ENCODE measurements at regions not wholly inside any gene's neighbourhood (a gene's known extent, or its start where the extent isn't known, plus 50 kb on each side); places are given as distances from the start of the nearest gene placed in this dataset.

DNA sequence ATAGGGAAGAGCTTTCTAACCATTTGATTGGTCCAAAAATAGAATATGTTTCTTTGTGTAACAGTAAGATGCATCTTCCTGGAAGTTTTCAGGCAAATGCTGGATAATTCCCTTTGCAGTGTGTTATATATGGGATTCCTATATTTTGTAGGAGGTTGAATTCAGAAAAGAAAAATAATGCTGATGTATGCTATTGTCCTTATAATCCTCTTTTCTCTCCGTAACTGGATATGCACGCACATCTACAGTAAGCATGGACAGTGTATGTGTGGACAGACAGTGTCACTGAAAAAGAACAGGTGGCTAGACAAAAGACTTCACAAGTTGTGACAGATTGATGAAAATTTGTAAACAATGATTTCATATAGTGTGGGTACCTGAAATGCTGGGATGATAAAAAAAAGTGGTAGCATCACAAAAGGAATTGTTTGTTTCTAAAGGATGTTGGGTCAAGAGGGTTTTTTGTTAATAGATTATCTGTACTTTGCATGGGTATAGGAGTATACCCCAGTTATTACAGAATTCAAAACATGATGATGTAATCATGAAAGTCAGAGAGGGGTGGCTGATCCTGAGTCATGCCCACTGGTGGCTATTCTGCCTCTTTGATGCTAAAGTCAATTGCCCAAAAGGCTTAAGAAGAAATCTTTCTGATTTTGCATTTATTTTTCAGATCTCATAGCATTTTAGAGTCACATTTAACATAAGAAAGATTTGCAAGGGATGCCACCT lies 160.7 kb upstream of the TMTC1 start:
- no peaks in the 10 kb centered on the region for H3K27me3 ChIP-seq (ENCODE audit: control insufficient read depth, insufficient read depth, low read length)
- no peaks in the 10 kb centered on the region for H3K36me3 ChIP-seq (replicated peaks; ENCODE audit: control insufficient read depth, insufficient read depth, low read length)
- no peak overlapping the region for H3K4me3 ChIP-seq (ENCODE audit: insufficient read depth, low read depth, low read length)
- no peak for DNase-seq

DNA sequence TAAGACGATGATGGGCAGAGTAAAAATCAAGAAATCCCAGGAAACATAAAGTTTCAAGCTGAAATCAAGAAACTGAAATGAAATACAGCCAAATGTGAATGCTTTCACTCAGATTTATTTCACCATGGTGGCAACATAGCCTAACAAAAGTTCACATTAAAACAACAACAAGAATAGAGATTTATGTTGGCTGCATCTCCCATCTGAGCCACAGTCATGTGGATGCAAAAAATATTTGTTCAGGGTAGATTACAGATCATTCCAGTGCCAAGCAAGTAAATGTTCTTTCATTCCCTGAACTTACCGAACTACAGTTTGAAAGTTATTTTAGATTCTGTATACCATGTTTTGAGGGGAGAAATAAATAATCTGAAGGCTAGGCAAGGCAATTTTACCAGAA lies 159.9 kb upstream of the TMTC1 start:
- no peak for DNase-seq
- Histone ChIP-seq H3K36me3 (replicated peaks; ENCODE audit: control insufficient read depth, insufficient read depth, low read length) (no peaks in the 10 kb centered on the region), H3K27me3 (ENCODE audit: control insufficient read depth, insufficient read depth, low read length) (no peaks in the 10 kb centered on the region), H3K4me3 (ENCODE audit: insufficient read depth, low read depth, low read length) (no peak overlapping the region)

DNA sequence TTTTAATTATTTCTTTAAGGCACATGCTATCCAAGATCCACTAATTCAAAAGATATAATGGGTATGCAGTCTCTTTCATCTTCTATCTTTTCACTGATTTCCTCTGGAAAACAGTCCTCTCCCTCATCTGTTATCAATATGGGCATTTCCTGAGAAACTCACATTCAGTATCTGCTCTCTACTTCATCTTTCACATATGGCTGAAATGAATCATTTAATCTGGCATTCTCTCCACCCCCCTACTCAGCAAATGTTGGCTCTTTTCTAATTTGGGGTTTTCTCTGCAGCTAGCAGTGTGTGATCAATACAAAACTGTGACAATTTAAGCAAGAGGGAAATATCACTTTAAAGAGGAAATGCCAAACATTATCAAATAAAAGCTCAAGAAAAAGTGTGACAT lies 157.1 kb upstream of the TMTC1 start:
- Histone ChIP-seq H3K36me3 (replicated peaks; ENCODE audit: control insufficient read depth, insufficient read depth, low read length) (no peaks in the 10 kb centered on the region), H3K4me3 (ENCODE audit: insufficient read depth, low read depth, low read length) (no peak overlapping the region), H3K27me3 (ENCODE audit: control insufficient read depth, insufficient read depth, low read length) (no peaks in the 10 kb centered on the region)
- no peak for DNase-seq

DNA sequence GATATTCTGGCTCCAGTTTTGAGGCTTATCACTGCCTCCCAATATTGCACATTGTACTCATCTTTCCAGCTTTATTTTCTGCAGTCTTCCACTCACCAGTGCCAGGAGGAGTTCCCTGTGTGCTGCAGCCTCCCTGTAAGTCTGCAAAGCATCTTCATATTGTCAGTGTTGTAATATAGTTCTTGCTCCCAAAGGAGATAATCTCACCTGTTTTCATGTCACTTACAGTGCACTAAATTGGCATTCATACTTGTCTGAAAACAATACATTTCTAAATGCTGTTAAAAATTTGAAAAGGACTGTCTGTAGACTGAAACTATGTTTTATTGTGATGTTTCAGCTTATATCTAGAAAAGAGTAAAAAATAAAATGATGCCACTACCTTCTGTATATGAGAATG lies 146.8 kb upstream of the TMTC1 start:
- no peak for DNase-seq
- no peaks in the 10 kb centered on the region for H3K36me3 ChIP-seq (replicated peaks; ENCODE audit: control insufficient read depth, insufficient read depth, low read length)
- no peak overlapping the region for H3K4me3 ChIP-seq (ENCODE audit: insufficient read depth, low read depth, low read length)
- H3K27me3 ChIP-seq (ENCODE audit: control insufficient read depth, insufficient read depth, low read length): no peaks in the 10 kb centered on the region

DNA sequence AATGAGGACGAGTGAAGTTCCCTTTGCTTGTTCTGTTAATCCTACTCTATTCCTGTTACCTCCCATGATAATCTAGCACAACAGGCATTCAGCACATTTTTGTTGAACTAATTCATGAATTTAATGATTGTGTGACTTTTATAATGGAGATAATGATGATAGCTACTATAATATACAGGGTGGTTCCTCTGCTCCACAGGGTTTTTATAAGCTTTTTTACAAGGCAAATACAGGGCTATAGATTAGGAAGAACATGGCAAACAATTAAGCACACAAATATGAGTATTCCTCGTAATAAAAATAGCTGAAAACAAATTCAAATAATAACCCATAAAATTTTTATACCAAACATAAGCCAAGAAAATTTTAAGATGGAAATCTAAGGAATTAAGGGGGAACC lies 145.6 kb upstream of the TMTC1 start:
- no peaks in the 10 kb centered on the region for H3K36me3 ChIP-seq (replicated peaks; ENCODE audit: control insufficient read depth, insufficient read depth, low read length)
- H3K4me3 ChIP-seq (ENCODE audit: insufficient read depth, low read depth, low read length): no peak overlapping the region
- no peaks in the 10 kb centered on the region for H3K27me3 ChIP-seq (ENCODE audit: control insufficient read depth, insufficient read depth, low read length)
- no peak for DNase-seq

DNA sequence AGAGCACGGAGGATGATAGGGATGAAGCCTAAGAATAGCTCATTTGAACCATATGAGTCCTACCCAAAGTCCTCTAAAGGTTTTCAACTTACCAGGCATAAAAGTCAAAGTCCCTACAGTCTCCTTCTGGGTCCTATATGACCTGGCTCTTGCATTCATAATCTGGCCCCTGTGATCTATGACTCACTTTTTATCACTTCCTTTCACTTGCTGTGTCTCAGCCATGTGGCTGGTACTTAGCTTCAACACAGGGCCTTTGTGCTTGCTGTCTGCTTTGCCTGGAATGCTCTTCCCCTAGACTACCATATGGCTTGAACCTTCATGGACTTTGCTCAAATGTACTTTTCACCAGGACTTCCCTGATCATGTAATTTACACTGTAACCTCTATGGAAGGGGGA lies 137.6 kb upstream of the TMTC1 start:
- no peak for DNase-seq
- Histone ChIP-seq H3K4me3 (ENCODE audit: insufficient read depth, low read depth, low read length) (no peak overlapping the region), H3K36me3 (replicated peaks; ENCODE audit: control insufficient read depth, insufficient read depth, low read length) (no peaks in the 10 kb centered on the region), H3K27me3 (ENCODE audit: control insufficient read depth, insufficient read depth, low read length) (no peaks in the 10 kb centered on the region)

DNA sequence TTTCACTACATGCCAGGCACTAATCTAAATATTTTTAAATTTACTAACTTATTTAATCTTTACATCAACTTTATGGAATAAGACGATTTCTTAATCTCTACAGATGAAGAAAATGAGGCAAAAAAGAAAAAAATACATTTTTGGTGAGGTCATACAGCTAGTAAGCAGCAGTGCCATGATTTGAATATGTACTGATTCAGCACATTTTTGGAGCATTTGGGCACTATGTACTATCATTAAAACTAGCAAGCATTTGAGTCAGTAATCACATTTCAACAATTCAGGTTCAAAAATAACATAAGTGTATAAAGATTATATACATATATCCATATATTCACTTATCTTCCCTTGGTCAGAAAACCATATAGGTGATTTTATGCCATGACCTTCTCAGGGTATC lies 124.4 kb upstream of the TMTC1 start:
- no peak for DNase-seq
- H3K27me3 ChIP-seq (ENCODE audit: control insufficient read depth, insufficient read depth, low read length): no peaks in the 10 kb centered on the region
- no peaks in the 10 kb centered on the region for H3K36me3 ChIP-seq (replicated peaks; ENCODE audit: control insufficient read depth, insufficient read depth, low read length)
- no peak overlapping the region for H3K4me3 ChIP-seq (ENCODE audit: insufficient read depth, low read depth, low read length)

DNA sequence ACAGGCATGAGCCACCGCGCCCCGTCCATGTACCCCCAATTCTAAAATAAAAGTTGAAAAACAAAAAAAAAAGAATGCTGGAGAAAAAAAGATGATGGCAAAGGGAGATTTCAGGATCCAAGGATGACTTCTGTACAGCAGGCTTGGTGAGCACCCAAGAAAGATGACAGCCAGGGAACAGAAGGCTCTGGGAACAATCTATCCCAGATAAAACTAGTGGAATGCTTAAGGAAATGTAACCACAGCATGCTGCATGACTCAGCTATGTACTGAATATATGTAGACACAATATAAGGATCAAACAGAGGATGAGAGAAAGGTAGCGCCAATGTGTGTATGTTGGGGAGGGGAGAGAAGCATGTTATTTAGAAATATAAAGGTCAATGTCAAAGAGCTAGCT lies 123.7 kb upstream of the TMTC1 start:
- Histone ChIP-seq H3K27me3 (ENCODE audit: control insufficient read depth, insufficient read depth, low read length) (no peaks in the 10 kb centered on the region), H3K4me3 (ENCODE audit: insufficient read depth, low read depth, low read length) (no peak overlapping the region), H3K36me3 (replicated peaks; ENCODE audit: control insufficient read depth, insufficient read depth, low read length) (no peaks in the 10 kb centered on the region)
- DNase-seq: no peak

DNA sequence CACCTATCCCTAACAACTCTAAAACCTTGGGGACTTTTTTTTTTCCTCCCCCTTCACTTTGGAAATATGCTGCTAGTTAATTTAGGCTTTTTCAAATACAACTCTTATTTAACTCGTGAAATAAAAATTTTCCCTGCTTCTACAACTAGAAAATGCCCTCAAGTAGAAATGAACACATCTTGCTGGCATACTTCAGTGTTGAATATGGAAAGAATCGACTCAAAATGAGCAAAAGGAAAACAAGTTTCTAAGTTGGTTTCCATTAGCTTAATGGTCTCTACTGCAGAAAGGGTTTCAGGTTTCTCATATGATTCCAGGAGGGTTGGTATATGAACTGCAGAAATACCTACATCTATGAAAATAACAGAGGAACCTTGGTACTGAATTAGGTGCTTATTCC lies 118.3 kb upstream of the TMTC1 start:
- H3K36me3 ChIP-seq (replicated peaks; ENCODE audit: control insufficient read depth, insufficient read depth, low read length): no peaks in the 10 kb centered on the region
- H3K27me3 ChIP-seq (ENCODE audit: control insufficient read depth, insufficient read depth, low read length): no peaks in the 10 kb centered on the region
- no peak for DNase-seq
- H3K4me3 ChIP-seq (ENCODE audit: insufficient read depth, low read depth, low read length): no peak overlapping the region

DNA sequence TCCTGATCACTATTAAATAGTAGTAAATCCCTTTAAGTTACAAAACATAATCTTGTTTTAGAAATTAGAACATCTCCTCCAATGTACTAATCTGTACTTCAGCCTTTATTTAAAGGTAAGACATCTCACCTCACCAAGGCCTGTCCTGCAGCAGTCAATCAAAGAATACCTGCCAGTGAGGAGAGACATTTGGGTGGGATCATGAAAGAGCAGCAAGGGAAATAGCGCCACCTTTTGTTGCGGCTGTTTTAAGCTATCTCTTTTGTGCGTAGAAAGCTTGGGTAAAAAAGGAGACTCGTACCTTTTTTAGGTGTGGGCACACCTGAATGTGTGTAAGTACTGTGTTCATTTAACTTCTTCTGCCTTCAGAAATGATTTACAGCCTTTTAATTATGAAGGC lies 117.8 kb upstream of the TMTC1 start:
- H3K36me3 ChIP-seq (replicated peaks; ENCODE audit: control insufficient read depth, insufficient read depth, low read length): no peaks in the 10 kb centered on the region
- no peak overlapping the region for H3K4me3 ChIP-seq (ENCODE audit: insufficient read depth, low read depth, low read length)
- H3K27me3 ChIP-seq (ENCODE audit: control insufficient read depth, insufficient read depth, low read length): no peaks in the 10 kb centered on the region
- DNase-seq: peak; percentile 70

DNA sequence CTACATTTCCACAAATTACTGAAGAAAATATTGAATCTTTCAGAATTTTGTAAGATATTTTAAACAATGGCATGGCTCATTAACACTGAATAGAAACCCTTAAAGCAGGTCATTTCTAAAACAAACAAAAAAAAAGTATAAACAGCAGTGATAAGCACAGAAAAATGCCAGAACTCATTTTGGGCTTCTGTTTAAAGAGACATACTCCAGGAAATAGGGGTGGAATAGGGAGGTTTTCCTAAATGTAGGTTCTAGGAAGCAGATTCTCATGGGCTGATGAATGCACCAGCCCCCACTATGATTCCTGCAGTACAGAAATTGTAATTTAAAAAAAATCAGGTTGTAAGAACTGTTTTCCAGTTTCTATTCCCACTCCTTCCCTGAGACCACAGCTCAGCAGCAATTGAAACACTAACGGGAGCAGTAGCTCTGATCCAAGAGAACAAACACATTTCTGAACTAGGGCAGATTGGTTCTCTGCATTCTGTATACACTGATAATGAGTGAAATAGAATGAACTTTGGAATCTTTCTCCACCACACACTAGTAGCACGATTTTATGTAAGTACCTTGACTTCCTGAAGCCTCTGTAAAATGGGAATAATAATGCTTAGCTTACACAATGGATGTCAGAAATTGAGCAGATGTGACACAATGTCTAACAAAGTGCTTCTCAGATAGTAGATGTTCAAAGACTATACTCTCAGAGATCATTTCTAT lies 115.6 kb upstream of the TMTC1 start:
- no peak overlapping the region for H3K4me3 ChIP-seq (ENCODE audit: insufficient read depth, low read depth, low read length)
- H3K36me3 ChIP-seq (replicated peaks; ENCODE audit: control insufficient read depth, insufficient read depth, low read length): no peaks in the 10 kb centered on the region
- DNase-seq: no peak
- no peaks in the 10 kb centered on the region for H3K27me3 ChIP-seq (ENCODE audit: control insufficient read depth, insufficient read depth, low read length)

DNA sequence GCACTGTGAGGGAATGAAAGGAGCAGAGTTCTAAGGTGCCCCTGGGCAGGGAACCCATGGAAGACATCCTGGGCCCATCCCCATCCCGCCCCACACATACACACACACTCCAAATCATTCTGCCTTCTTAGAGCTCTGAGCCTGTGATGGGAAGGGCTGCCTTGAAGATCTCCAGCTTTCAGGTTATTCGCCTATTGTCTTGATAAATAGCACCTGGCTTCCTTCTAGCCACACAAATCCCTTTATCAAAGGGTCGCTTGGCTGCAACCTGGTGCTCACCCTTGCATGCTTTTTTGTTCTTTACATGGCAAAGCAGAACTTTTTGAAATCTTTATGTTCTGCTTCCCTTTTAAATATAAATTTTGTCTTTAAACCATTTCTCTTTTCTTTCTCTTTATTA lies 112.2 kb upstream of the TMTC1 start:
- H3K4me3 ChIP-seq (ENCODE audit: insufficient read depth, low read depth, low read length): no peak overlapping the region
- no peaks in the 10 kb centered on the region for H3K36me3 ChIP-seq (replicated peaks; ENCODE audit: control insufficient read depth, insufficient read depth, low read length)
- H3K27me3 ChIP-seq (ENCODE audit: control insufficient read depth, insufficient read depth, low read length): no peaks in the 10 kb centered on the region
- DNase-seq: peak; percentile 14

DNA sequence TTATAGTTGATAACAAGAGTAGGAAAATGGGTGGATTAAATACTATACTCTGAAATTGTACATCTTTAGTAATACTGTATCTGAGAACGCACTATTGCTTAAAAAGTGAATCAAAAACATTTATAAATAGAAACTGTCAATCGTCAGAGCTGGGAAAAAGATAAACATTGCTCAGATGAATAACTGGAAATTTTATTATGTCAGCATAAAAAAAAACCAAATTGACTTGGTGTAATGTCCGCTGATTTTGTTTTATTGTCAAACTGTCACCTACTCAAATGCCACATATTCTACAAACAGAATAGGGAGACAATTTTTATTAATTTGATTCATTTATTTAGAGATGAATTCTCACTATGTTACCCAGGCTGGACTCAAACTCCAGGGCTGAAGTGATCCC lies 109.3 kb upstream of the TMTC1 start:
- no peak for DNase-seq
- Histone ChIP-seq H3K4me3 (ENCODE audit: insufficient read depth, low read depth, low read length) (no peak overlapping the region), H3K27me3 (ENCODE audit: control insufficient read depth, insufficient read depth, low read length) (no peaks in the 10 kb centered on the region), H3K36me3 (replicated peaks; ENCODE audit: control insufficient read depth, insufficient read depth, low read length) (no peaks in the 10 kb centered on the region)

DNA sequence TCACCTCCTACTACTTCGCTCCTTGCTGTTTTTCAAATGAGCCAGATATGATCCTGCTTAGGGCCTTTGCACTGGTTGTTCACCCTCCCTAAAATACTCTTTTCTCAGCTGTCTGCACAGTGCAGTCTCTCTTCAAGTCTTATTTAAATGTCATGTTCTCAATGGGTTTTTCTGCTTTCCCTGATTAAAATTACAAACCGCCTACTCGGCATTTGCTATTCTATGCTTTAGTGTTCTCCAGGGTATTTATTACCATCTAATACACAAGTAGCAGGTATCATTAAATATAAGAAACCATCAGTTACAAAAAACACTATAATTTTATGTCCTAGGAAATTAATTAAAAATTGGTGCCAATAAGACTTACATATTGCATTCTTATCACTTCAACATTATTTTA lies 108.0 kb upstream of the TMTC1 start:
- Histone ChIP-seq H3K27me3 (ENCODE audit: control insufficient read depth, insufficient read depth, low read length) (no peaks in the 10 kb centered on the region), H3K4me3 (ENCODE audit: insufficient read depth, low read depth, low read length) (no peak overlapping the region)
- no peak for DNase-seq

DNA sequence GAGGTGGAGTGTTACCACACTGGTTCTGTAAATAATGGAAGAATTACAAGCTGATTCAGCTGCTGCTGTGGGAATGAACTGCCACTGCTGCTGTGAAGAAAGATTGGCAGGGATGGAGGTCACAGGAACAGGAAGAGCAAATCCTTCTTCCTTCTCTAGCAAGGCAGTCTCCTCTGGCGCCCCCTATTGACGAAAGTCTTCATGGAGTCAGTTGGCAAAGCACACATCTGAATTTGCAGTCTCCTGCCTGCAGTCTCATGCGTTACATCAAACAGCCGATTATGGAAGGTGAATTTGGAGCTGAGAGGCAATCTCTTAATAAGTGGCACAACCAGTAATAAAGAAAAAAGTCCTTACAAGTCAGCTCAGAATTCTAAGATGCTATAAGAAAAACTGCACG lies 106.0 kb upstream of the TMTC1 start:
- peak; percentile 64 for DNase-seq
- Histone ChIP-seq H3K27me3 (ENCODE audit: control insufficient read depth, insufficient read depth, low read length) (no peaks in the 10 kb centered on the region), H3K36me3 (replicated peaks; ENCODE audit: control insufficient read depth, insufficient read depth, low read length) (no peaks in the 10 kb centered on the region), H3K4me3 (ENCODE audit: insufficient read depth, low read depth, low read length) (no peak overlapping the region)

More for the DNA sequence above, 108.0 kb upstream of the TMTC1 start:
- H3K36me3 ChIP-seq (replicated peaks; ENCODE audit: control insufficient read depth, insufficient read depth, low read length): no peaks in the 10 kb centered on the region

Data from H7 (cell line).